ENCODE measurements at regions not wholly inside any gene's neighbourhood (a gene's known extent, or its start where the extent isn't known, plus 50 kb on each side); places are given as distances from the start of the nearest gene placed in this dataset.
"Not testable (repeated sequence)": the region's sequence is repeated elsewhere in the genome, so short reads cannot be mapped to it uniquely, and the experiment has no call there.

- Histone ChIP-seq H3K27me3 (no peaks in the 10 kb centered on the region), H3K9me3 (no peaks in the 10 kb centered on the region), H3K36me3 (no peaks in the 10 kb centered on the region), H3K4me3 (no peak overlapping the region), H3K27ac (no peak overlapping the region), H3K4me1 (no peaks in the 10 kb centered on the region)
- ATAC-seq (ENCODE audit: low FRiP score in 2 of 2) (no peak), DNase-seq (no peak)
- 75 to 77% methylated on average over 3 of the region's 3 CpGs for WGBS, 2 donors
- TF ChIP-seq CTCF (IDR thresholded peaks at IDR 0.05) = no peak
- no peak for TF ChIP-seq POLR2AphosphoS5 (IDR thresholded peaks at IDR 0.05)
- TF ChIP-seq EP300 (IDR thresholded peaks at IDR 0.05) = no peak
- no peak for TF ChIP-seq POLR2A (IDR thresholded peaks at IDR 0.05)
Observed at GRCh38 chr4:60913002-60913401, 287.1 kb upstream of the ADGRL3 start.

- no peaks in the 10 kb centered on the region for H3K9me3 ChIP-seq
- no peak for TF ChIP-seq POLR2A (IDR thresholded peaks at IDR 0.05)
- TF ChIP-seq POLR2AphosphoS5 (IDR thresholded peaks at IDR 0.05) = no peak
- no peak for TF ChIP-seq EP300 (IDR thresholded peaks at IDR 0.05)
- TF ChIP-seq CTCF (IDR thresholded peaks at IDR 0.05) = no peak
- ATAC-seq (ENCODE audit: low FRiP score in 2 of 2) (no peak), DNase-seq (no peak)
- H3K36me3 ChIP-seq = no peaks in the 10 kb centered on the region
- no peaks in the 10 kb centered on the region for H3K27me3 ChIP-seq
- H3K4me1 ChIP-seq = no peaks in the 10 kb centered on the region
- H3K4me3 ChIP-seq = no peak overlapping the region
- no peak overlapping the region for H3K27ac ChIP-seq
- 89 to 93% methylated on average over 2 of the region's 2 CpGs for WGBS, 2 donors
Observed at GRCh38 chr4:60913671-60914070, 286.5 kb upstream of the ADGRL3 start.

DNA sequence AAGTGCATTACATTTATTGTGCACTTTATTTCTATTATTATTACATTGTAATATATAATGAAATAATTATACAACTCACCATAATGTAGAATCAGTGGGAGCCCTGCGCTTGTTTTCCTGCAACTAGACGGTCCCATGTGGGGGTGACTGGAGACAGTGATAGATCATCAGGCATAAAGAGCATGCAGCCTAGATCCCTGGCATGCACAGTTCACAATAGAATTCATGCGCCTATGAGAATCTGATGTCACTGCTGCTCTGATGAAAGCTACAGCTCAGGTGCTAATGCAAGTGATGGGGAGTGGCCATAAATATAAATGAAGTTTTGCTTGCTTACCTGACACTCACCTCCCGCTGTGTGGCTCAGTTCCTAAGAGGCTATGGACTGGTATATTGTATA is 278.4 kb upstream of the ADGRL3 start:
- not testable (repeated sequence) for H3K4me1 ChIP-seq; H3K27ac ChIP-seq; H3K27me3 ChIP-seq; H3K36me3 ChIP-seq; ATAC-seq (ENCODE audit: low FRiP score in 2 of 2); H3K9me3 ChIP-seq; DNase-seq; H3K4me3 ChIP-seq
- WGBS, 2 donors = 87 to 95% methylated on average over 4 of the region's 4 CpGs

DNA sequence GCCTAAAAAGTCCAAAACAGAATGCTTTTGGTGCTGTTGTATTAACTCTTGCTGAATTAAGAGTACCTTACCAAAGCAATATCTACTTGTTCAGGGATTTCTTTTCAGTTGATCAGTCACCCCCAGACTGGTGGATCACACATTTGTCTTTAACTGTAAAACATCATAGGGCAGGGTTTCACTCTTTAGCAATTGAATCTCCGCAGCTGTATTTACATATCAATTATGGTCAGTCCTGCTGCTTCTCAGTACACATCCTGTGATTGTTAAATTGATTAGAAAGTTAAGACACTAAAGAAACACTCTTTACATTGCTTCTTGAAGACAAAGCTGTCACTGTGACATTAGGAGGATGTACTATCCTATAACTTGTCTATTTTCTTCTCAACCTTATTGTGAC is 277.1 kb upstream of the ADGRL3 start:
- H3K36me3 ChIP-seq = no peaks in the 10 kb centered on the region
- no peak for DNase-seq
- no peaks in the 10 kb centered on the region for H3K9me3 ChIP-seq
- WGBS, 2 donors = 58 to 75% methylated on average over 1 of the region's 1 CpG
- no peak overlapping the region for H3K27ac ChIP-seq
- ATAC-seq (ENCODE audit: low FRiP score in 2 of 2) = no peak
- no peak overlapping the region for H3K4me3 ChIP-seq
- H3K27me3 ChIP-seq = no peaks in the 10 kb centered on the region
- H3K4me1 ChIP-seq = no peaks in the 10 kb centered on the region
- TF ChIP-seq CTCF (IDR thresholded peaks at IDR 0.05) (no peak), POLR2A (IDR thresholded peaks at IDR 0.05) (no peak), POLR2AphosphoS5 (IDR thresholded peaks at IDR 0.05) (no peak), EP300 (IDR thresholded peaks at IDR 0.05) (no peak)

DNA sequence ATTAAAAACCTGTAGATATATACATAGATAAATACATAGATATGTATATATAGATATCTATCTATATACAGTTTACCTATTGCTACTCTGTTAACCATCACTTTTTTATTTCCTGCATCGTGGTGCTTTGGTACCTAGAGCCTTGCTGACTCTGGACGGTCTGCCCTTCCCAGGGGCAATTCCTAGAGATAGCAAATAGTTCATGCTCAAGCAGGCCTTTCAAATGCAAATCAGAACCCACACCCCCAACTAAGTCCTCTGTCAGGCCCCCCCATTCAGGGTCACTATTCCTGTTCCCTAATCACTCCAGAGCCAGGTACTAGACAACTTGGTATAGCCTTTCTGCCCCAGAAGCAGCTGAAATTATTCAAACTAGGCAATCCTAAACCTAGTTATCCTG is 273.5 kb upstream of the ADGRL3 start:
- no peaks in the 10 kb centered on the region for H3K9me3 ChIP-seq
- DNase-seq (no peak), ATAC-seq (ENCODE audit: low FRiP score in 2 of 2) (no peak)
- H3K4me1 ChIP-seq = no peaks in the 10 kb centered on the region
- 87 to 88% methylated on average over 2 of the region's 2 CpGs for WGBS, 2 donors
- H3K27me3 ChIP-seq = no peaks in the 10 kb centered on the region
- TF ChIP-seq POLR2A (IDR thresholded peaks at IDR 0.05) = no peak
- no peak for TF ChIP-seq EP300 (IDR thresholded peaks at IDR 0.05)
- TF ChIP-seq POLR2AphosphoS5 (IDR thresholded peaks at IDR 0.05) = no peak
- no peak for TF ChIP-seq CTCF (IDR thresholded peaks at IDR 0.05)
- H3K36me3 ChIP-seq = no peaks in the 10 kb centered on the region
- H3K4me3 ChIP-seq = no peak overlapping the region
- no peak overlapping the region for H3K27ac ChIP-seq

Data from upper lobe of left lung (tissue), 6 donors.